ENCODE measurements at regions not wholly inside any gene's neighbourhood (a gene's known extent, or its start where the extent isn't known, plus 50 kb on each side); places are given as distances from the start of the nearest gene placed in this dataset.

DNA sequence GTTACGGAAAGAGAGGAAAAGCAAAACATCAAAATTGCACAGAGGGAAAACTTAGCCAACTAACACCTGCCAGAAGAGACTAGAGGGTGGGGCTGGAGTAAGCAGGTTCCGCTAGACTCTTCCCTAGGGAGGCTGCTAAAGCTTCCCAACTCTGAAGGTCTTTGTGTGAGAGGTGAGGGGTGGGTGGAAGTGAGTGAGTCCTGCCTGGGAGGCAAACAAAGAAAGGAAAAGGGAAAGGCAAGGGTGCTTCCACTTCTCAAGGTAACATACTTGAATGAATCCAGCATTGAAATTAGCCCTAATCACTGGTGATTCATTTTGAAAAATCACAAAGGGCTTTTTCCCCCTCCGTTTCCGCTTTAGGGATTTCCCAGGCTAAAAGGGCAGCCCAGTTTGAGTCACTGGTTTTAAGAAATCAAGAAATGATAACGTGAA is 220.5 kb upstream of the ADAMTS9 start:
- TF ChIP-seq BHLHE40 (IDR thresholded peaks at IDR 0.05; ENCODE audit: borderline replicate concordance in 1 of 2, low read depth in 2 of 2, low read length in 1 of 2), result no peak
- TF ChIP-seq POLR2AphosphoS5 (IDR thresholded peaks at IDR 0.05; ENCODE audit: low read length), result no peak
- TF ChIP-seq RAD51 (IDR thresholded peaks at IDR 0.05), result no peak
- TF ChIP-seq GATAD2B (conservative IDR thresholded peaks at IDR 0.05; ENCODE audit: low read depth), result no peak
- TF ChIP-seq, protein P1, sequence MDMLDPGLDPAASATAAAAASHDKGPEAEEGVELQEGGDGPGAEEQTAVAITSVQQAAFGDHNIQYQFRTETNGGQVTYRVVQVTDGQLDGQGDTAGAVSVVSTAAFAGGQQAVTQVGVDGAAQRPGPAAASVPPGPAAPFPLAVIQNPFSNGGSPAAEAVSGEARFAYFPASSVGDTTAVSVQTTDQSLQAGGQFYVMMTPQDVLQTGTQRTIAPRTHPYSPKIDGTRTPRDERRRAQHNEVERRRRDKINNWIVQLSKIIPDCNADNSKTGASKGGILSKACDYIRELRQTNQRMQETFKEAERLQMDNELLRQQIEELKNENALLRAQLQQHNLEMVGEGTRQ (IDR thresholded peaks at IDR 0.05; ENCODE audit: borderline replicate concordance, low read depth, low read length), result no peak
- TF ChIP-seq, protein P2, sequence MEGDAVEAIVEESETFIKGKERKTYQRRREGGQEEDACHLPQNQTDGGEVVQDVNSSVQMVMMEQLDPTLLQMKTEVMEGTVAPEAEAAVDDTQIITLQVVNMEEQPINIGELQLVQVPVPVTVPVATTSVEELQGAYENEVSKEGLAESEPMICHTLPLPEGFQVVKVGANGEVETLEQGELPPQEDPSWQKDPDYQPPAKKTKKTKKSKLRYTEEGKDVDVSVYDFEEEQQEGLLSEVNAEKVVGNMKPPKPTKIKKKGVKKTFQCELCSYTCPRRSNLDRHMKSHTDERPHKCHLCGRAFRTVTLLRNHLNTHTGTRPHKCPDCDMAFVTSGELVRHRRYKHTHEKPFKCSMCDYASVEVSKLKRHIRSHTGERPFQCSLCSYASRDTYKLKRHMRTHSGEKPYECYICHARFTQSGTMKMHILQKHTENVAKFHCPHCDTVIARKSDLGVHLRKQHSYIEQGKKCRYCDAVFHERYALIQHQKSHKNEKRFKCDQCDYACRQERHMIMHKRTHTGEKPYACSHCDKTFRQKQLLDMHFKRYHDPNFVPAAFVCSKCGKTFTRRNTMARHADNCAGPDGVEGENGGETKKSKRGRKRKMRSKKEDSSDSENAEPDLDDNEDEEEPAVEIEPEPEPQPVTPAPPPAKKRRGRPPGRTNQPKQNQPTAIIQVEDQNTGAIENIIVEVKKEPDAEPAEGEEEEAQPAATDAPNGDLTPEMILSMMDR (IDR thresholded peaks at IDR 0.05 in 2 of 3, conservative IDR thresholded peaks at IDR 0.05 in 1 of 3; ENCODE audit: control insufficient read depth in 2 of 3, extremely low read depth in 1 of 3, insufficient read depth in 1 of 3, low read depth in 3 of 3, low read length in 3 of 3), result no peak
- TF ChIP-seq, protein P3, sequence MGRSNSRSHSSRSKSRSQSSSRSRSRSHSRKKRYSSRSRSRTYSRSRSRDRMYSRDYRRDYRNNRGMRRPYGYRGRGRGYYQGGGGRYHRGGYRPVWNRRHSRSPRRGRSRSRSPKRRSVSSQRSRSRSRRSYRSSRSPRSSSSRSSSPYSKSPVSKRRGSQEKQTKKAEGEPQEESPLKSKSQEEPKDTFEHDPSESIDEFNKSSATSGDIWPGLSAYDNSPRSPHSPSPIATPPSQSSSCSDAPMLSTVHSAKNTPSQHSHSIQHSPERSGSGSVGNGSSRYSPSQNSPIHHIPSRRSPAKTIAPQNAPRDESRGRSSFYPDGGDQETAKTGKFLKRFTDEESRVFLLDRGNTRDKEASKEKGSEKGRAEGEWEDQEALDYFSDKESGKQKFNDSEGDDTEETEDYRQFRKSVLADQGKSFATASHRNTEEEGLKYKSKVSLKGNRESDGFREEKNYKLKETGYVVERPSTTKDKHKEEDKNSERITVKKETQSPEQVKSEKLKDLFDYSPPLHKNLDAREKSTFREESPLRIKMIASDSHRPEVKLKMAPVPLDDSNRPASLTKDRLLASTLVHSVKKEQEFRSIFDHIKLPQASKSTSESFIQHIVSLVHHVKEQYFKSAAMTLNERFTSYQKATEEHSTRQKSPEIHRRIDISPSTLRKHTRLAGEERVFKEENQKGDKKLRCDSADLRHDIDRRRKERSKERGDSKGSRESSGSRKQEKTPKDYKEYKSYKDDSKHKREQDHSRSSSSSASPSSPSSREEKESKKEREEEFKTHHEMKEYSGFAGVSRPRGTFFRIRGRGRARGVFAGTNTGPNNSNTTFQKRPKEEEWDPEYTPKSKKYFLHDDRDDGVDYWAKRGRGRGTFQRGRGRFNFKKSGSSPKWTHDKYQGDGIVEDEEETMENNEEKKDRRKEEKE (IDR thresholded peaks at IDR 0.05), result no peak

Data from GM12878 (cell line).